Hepatocyte (in vitro differentiated cells): ENCODE measurements at regions not wholly inside any gene's neighbourhood (a gene's known extent, or its start where the extent isn't known, plus 50 kb on each side); places are given as distances from the start of the nearest gene placed in this dataset.
"Not testable (repeated sequence)": the region's sequence is repeated elsewhere in the genome, so short reads cannot be mapped to it uniquely, and the experiment has no call there.

Experiments
- EZH2 ChIP-seq: fragments of 200-600 bp; sonication (generic); IDR thresholded peaks from 2 replicates; pipeline ENCODE4 v1.6.1; 2016; ENCODE audit warnings: antibody characterized with exemption, mild to moderate bottlenecking, borderline replicate concordance
- TF ChIP-seq, protein P1 (sequence below): fragments of 200-600 bp; sonication (generic); IDR thresholded peaks from 2 replicates; pipeline ENCODE4 v1.5.1; 2016; ENCODE audit warnings: antibody characterized with exemption, mild to moderate bottlenecking; ENCODE audit not compliant: poor library complexity

DNA sequence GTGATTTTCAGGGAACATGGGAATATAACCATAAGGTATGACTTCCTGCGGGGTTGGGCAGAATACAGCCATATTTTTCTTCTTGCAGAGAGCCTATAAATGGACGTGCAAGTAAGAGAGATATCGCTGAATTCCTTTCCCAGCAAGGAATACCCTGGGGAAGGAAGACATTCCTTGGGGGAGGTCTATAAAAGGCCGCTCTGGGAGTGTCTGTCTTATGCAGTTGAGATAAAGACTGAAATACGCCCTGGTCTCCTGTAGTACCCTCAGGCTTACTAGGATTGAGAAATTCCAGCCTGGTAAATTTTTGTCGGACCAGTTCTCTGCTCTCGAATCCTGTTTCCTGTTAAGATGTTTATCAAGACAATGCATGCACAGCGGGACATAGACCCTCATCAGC lies 282.2 kb upstream of the CYLC2 start:
- TF ChIP-seq, protein P1, sequence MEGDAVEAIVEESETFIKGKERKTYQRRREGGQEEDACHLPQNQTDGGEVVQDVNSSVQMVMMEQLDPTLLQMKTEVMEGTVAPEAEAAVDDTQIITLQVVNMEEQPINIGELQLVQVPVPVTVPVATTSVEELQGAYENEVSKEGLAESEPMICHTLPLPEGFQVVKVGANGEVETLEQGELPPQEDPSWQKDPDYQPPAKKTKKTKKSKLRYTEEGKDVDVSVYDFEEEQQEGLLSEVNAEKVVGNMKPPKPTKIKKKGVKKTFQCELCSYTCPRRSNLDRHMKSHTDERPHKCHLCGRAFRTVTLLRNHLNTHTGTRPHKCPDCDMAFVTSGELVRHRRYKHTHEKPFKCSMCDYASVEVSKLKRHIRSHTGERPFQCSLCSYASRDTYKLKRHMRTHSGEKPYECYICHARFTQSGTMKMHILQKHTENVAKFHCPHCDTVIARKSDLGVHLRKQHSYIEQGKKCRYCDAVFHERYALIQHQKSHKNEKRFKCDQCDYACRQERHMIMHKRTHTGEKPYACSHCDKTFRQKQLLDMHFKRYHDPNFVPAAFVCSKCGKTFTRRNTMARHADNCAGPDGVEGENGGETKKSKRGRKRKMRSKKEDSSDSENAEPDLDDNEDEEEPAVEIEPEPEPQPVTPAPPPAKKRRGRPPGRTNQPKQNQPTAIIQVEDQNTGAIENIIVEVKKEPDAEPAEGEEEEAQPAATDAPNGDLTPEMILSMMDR, result not testable (repeated sequence)
- TF ChIP-seq EZH2, result not testable (repeated sequence)
